OCI-M2 (cell line): ENCODE measurements at regions not wholly inside any gene's neighbourhood (a gene's known extent, or its start where the extent isn't known, plus 50 kb on each side); places are given as distances from the start of the nearest gene placed in this dataset.

Source experiments
- DNase-seq: peaks from one replicate; lab custom pipeline; 2025; ENCODE audit not compliant: unreplicated experiment; lab: John Stamatoyannopoulos, UW

DNA sequence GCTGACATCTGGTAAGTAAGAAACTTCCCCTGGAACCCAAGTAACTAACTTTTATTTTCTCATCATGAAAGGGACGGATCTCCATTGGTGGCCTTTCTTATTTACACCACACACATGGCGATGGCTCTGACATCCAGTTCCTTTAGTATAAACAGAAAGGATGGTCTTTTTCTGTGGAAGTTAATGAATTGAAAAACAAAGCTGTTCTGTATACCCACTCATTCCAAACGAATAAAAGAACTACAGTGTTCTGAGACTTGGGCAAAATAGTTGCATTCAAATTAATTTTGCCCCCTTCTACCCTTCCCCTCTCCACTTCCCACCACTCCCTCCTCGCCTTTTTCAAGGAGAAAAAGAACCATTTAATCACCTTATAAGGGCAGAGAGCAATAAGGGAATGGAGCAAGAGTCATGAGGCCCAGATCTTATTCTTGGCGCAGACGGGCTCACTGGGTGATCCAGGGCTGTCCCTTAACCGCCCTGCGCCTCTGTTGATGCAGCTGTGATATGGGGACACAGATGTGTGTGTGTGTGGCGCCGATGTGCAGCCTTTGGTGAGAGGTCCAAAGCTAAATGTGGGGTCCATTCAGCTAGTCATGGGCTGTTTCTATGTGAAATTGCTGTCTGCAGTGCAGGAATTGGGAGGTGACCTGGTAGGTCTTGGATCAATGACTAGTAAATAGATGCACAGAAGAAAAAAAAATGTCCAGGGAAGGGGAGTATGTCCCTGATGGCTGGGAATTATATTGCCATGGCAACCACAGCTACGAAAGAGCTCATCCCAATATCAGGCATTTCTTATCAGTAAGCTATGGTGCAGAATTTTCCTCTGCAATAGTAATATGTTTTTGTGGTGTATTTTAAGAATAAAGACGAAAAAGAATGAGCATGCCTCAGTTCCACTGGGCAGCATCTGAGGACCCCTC lies 141.5 kb upstream of the ERCC6L2 start:
- no peak for DNase-seq

DNA sequence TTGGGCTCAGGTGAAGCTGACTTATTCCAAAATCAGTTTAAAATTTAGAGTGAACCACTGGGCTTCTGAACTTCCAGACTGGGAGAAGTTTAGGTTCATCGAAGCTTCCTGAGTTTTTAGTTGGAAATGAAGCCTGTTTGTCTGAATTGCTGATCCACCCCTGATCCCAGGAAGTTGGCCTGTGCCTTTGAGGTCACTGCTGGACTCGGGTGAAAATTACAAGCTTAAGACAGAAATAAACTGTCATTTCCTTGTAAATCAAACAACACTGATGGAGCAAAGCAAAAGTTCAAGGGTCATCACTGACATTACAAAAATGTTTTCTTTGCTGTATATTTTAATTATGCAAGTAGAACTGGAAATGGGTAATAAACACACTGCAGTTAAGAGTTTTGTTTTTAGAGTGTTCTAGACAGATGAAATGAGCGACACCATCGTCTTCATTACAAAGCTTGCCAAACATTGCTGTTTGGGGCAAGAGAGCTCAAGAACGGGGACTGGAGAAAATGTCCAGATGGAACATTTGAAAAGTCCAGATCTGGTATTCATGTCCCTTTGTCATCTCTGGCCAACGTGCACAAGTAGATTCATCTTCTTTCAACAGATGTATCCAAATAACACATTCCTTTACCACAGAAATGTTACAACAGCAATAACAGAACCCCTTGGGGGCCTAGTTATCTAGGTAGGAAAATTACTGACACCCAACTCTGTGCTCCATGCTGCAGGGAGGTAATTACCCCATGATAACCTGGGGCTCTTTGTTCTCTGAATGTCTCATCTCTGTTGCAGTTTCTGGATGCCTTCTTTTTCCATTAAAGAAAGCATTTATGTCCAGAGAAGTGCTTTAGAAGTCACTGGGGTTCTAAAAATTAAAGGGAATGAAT lies 142.4 kb upstream of the ERCC6L2 start:
- no peak for DNase-seq

DNA sequence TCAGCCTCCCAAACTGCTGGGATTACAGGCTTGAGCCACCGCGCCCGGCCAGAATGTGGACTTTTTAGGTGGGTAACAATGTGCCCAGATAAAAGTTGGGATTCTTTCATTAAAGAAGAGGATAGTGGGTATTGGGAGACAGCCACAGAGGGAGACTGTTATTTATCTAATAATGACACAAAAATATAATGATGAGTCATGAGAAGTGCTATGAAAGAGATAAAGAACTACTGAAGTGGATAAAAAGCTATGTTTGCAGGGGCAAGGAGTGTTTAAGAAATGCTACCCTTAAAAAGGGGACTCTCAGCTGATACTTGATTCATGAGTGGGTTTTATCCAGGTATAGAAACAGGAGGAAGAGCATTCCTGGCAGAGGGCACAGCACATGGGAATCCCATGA lies 143.6 kb upstream of the ERCC6L2 start:
- no peak for DNase-seq

DNA sequence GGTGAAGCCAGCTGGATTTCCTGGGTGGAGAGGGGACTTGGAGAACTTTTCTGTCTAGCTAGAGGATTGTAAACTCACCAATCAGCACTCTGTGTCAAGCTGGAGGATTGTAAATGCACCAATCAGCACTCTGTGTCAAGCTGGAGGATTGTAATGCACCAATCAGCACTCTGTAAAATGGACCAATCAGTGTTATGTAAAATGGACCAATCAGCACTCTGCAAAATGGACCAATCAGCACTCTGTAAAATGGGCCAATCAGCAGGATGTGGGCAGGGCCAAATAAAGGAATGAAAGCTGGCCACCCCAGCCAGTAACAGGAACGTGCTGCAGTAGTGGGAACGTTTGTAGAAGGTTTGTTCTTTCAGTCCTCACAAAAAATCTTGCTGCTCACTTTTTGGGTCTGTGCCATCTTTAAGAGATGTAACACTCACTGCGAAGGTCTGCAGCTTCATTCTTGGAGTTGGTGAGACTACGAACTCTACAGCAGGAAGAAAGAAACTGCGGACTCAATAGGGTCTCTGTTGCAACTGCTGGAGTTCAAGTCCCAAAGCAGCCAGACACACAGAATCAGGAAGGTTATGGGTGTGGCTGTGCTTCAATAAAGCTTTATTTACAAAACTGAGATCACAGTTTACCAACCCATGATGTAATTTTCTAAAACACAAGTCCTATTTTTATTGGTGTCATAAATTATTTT lies 145.7 kb upstream of the ERCC6L2 start:
- no peak for DNase-seq

DNA sequence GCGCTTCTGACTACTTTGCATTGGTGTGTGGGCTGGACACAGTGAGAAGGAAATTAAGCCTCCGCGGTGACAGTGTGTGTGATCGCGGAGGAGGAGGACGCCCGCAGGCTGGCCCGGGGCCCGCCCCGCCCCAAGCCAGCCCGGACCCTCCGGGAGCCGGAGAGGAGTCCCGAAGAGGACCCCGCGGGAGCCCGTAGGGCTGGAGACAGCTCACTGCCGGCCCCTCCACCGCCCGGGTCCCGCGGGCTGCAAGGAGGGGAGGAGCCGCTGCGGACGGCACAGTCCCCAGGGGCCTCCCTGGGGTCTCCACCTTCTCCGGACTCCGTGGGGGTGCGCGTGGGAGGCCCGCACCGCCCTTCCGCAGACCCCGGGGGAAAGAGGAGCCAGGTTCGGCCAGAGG lies 146.4 kb upstream of the ERCC6L2 start:
- no peak for DNase-seq

DNA sequence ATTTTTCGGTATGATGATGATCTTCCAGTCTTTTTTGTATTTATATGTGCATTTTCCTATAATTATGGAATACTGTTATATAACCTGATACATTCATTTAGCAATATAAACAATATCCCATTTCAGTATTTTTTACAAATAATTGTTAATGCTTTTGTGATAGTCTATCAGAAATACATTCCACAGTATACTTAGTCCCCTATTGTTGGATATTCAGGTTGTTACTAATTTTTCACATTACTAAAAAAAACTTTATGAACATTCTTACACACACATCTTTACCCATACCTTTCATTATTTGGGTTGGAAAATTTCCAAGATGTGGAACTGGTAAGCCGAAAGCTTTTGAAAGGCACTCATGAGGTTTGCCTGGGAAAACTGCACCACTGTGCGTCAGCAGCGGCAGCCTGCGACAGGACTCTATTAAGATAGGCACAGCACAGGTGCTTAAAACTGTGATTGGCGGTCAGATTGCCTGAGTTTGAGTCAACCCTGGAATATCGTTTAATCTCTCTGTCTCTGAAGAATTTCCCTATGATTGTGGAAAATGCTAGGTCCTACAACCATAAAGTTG lies 147.5 kb upstream of the ERCC6L2 start:
- no peak for DNase-seq

DNA sequence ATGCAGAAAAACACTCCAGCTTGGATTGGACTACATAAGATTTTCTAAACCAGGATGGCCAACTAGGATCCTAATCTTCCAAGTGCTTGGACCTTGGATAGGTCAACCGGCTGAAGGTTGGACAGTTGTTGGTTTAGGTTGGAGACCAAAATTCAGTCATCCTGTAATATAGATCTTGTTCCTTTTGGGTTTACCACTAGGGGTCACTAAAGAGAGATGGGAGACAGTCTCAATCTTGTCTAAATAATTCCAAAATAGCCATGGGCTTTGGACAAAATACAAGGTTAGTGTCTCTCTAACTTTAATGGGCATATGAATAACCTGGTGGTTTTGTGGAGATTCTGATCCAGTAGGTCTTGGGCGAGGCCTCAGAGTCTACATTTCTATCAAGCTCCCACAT lies 148.7 kb upstream of the ERCC6L2 start:
- DNase-seq: no peak

DNA sequence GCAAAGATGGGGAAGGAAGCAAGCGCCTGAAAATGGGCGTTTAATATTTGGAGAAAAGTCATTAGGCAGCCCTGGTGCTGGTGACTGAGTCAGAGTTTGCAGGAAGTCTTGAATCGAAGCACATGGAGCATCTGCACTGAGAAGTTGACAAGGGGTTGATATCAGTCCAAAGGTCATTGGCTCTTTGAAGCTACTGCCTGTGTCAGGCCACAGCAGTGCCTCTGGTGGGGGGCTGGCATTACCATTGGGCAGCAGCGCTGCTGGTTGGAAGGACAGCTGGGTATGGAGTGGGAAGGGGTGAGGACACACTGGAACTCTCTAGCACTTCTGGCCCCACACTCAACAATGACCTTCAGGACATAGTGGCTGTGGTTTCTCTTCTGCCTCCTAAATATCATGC lies 150.4 kb upstream of the ERCC6L2 start:
- no peak for DNase-seq

DNA sequence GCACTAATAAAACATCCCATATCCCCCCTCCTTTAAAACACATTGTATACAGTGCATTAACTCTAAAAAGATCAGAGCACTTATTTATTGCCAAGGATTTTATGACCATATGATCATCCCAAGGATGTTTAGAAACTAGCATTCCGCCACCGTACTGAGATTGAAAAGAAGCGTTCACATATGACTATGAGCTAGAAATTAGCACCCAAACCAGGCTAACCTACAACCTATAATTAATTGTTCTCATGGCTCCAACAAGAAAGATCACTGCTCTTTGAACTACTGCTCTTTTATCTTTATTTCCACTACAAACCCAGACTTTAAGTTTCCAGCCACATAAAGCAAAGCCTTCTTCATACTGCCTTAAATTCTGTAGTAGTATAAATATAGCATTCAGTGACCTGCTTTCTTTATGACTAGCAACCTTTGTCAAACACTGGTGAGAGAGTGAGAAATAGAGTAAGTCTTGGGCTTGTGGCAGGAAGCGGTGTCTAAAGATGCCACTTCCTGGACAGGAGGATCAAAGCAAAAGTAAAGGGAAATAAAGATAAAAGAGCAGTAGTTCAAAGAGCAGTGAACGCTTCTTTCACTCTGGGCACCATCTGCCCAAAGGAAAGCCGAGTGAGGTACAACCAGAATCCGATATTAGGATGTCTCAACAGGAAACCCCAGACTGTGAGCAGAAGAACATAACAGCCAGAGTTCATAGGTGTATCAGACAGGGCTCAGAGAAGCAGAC lies 151.1 kb upstream of the ERCC6L2 start:
- no peak for DNase-seq

DNA sequence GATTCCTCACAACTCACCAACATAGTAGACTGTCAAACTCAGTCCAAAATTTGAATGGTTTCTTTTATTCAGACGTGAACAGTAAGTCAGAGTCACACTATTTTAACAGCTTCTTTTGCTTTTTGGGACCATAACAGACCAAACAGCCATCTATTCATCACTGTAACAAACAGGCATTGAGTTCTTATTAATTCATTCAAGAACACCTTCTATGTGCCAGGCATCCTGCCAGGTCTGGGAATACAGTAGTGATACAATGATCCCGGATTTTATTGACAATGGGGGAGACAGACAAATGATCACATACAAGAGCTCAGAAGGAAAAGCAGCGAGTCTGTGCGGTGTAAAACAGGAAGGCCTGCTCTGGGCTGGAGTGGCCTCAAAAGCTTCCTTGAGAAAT lies 153.3 kb upstream of the ERCC6L2 start:
- no peak for DNase-seq

DNA sequence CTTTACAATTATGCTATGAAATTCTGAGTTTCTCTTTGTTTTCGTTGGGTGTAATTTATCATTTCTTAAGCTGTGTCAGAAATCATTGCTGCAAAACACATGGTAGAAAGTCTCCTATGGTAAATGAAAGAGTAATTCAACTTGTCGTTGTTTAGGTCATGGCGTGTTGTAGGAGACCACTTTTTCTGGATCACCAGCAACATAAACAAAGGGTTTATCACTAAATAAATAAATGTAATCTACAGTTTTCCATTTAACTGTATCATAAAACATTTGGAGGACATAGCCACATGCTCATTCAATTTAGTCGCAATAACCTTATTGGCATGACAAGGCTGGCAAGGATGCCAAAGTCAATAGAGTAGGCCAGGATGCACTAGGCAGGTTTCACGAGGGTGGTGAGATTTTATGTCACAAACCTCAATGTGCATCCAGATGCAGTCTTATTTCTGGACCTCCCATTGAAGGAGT lies 154.4 kb upstream of the ERCC6L2 start:
- no peak for DNase-seq

DNA sequence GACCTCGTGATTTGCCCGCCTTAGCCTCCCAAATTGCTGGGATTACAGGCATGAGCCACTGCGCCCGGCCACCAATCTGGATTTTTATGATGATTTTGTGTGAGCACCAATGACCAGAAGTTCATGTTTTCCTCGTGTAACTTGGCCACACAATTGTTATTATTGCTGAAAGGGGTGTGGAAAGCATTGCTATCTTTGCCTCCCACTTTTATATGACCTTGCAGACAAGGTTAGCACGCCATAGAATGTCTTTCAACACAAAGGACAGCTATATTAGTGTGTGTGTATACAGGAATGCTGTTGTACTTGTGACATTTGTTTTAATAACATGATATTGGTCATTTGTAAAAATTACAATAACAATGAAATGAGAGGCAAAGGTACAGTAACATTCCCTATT lies 155.0 kb upstream of the ERCC6L2 start:
- no peak for DNase-seq

DNA sequence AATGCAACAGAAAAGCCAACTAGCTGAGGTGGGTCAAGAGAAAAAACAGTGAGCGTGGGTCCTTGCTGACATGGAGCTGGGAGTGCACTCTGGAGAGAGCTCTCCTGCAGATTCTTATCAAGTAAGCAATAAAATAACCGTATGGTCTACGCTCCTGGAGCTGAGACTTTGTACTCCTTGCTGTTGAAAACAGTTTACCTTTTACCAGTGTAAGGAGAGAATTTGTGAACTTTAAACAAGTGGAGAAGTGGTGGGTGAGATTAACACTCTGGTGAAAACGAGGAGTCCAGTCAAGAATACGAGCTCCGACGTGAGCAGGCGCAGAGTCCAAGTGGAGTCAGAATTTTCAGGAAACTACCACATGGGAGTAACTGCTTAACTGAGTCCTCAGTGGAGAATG lies 156.1 kb upstream of the ERCC6L2 start:
- no peak for DNase-seq

DNA sequence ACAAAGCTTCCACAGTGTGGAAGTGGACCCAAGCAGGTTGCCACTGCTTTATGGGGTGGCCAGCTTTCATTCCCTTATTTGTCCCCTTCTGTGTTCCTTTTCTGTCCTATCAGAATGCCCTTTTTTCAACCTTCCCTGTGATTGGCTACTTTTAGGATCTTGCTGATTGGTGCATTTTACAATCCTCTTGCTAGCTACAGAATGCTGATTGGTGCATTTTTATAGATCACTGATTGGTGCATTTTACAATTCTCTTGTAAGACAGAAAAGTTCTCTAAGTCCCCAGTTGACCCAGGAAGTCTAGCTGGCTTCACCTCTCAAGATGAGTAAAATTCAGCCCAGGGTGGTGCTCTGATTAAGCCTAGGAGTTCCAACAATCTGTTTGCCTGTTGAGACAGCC lies 157.2 kb upstream of the ERCC6L2 start:
- no peak for DNase-seq

DNA sequence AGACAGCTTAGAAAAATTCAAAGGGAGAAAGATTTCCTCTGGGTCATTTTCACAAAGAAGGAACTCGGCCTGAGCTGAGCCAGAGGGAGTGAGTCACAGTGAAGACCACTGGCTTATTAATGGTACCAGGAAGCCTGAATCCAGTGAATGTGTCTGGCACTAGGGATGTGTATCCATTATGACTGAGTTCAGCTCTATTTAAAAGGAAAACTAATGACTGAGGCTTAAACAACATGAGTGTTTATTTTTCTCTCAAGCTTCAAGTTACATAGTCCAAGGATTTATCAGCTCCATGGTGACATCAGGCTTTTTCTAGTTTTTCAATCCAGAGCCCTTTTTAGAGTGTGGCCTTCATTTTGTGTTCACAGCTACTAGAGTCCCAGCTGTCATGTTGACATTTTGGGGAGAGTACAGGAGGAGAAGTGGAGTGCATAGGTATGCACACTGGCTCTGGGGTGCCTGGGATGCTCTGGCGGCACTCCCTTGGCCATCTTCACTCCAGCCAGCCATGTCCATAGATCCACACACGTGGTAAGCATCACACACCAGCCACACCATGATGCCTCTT lies 159.5 kb upstream of the ERCC6L2 start:
- no peak for DNase-seq

DNA sequence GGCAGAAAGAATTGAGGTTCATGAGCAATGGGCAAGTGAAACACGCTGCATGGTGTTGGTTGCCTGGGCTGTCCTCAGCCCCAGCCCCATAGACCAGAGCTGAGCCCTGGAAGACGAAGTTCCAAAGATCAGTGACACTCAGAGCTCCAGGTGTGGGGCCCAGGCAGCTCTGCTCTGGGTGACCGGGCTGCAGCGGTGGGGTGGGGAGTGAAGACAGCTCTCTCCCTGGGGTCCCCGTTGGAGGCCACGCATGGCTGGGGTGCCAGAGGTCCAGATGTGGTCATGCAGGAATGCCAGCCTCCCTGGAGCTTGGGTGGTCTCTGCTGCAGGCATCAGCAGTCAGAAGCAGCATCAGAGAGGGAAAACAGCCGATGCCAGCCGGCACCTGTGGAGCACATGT lies 165.0 kb upstream of the ERCC6L2 start:
- DNase-seq: no peak

DNA sequence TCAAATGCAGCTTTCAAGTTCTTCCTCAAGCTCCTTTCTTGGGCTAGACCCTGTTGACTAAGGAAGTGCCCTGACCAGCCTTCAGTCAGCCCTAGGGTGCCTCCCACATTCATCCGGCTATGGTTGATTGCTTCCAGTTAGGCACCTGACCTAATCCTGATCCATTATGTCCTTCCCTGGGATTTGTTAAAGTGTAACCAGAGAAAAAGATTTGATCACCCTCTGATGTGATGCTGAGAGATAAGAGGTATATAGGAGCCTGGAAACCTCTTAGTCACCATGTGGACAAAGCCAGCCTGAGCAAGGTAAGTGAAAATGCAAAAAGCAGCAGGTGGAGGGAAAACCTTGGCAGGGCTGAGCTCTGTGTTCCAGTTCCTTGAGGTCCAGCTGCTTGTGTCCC lies 178.8 kb upstream of the ERCC6L2 start:
- DNase-seq: no peak

DNA sequence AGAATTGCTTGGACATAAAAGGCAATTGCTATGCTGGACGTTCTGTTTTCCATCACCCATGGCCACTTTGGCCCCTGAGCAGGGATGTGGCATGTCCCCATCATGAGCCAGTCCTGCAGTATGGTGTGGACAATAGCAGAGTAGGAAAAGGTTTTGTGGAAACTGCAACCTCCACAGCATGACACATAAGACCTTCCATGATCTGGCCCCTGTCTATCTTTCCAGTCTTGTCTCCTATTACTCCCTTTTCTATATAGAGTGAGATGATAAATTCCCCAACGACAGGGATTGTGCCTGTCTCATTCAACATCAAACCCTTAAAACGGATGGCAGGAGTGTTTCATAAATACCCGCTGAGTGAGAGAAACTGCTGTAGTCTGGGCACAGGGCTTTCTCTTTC lies 174.7 kb upstream of the PTCH1 start:
- no peak for DNase-seq

DNA sequence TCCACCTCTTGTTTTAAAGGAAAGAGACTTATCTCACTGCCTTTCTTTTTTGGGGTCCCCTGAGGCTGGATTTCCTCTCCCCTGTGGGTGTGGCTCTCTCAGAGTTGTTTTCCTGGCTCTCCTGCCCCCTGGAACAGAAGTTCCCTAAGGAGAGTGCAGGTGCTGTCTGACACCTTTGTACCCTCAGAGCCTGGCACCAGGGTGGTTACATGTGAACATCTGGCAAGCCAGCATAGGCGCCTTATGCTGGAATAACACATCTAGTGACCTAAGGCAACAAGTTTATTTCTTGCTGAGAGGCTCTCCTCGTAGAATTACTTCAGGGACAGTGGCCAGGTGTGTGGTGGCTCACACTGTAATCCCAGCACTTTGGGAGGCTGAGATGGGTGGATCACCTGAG lies 172.9 kb upstream of the PTCH1 start:
- DNase-seq: no peak

DNA sequence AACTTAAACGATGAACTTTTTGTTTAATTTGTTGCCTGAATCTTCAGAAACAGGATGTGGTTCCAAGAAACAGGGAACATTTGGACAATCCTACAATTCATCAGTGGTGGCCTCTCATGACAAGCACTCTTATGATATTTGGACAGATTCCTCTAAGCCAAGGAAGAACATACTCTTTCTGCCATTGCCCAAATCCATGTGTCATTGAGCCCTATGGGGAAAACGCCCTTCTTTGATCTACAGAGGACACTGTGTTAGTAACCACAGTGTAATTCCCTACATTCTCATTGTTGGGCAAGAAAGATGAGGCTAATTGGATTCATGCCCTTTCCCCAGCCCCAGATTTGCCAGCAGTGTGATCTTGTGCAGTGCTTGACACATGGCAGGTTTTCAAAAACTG lies 167.7 kb upstream of the PTCH1 start:
- no peak for DNase-seq
